Activated CD8-positive, alpha-beta T cell treated with anti-CD3 and anti-CD28 coated beads for 36 hours (primary cell): ENCODE measurements at regions not wholly inside any gene's neighbourhood (a gene's known extent, or its start where the extent isn't known, plus 50 kb on each side); places are given as distances from the start of the nearest gene placed in this dataset.

Experiments
- ATAC-seq: fragments of 200-7000 bp; cut with Tn5 transposase; one replicate; pipeline ENCODE4 v1.10.0; 2021; ENCODE audit warnings: mild to moderate bottlenecking, moderate library complexity
- CTCF ChIA-PET: fragments of 350-600 bp; sonication (Branson Sonifier 250); formaldehyde crosslinking; loops from one replicate; lab custom pipeline; 2021; ENCODE audit warnings: antibody characterized with exemption; lab: Charles Lee
- POLR2A ChIA-PET: fragments of 350-600 bp; sonication (Branson Sonifier 250); formaldehyde crosslinking; loops from one replicate; lab custom pipeline; 2021; ENCODE audit warnings: antibody characterized with exemption; lab: Charles Lee
- DNase-seq: peaks from one replicate; pipeline ENCODE4 v3.0.0-alpha.2; 2020
- H3K27ac Mint-ChIP-seq: one replicate; pipeline ENCODE4 v1.8.0; 2021; ENCODE audit warnings: mild to moderate bottlenecking, mixed read lengths
- H3K27me3 Mint-ChIP-seq: one replicate; pipeline ENCODE4 v1.8.0; 2021; ENCODE audit warnings: mixed read lengths
- H3K36me3 Mint-ChIP-seq: one replicate; pipeline ENCODE4 v1.8.0; 2021; ENCODE audit warnings: low read depth, mixed read lengths
- H3K4me1 Mint-ChIP-seq: one replicate; pipeline ENCODE4 v1.8.0; 2021; ENCODE audit warnings: low read depth, mixed read lengths
- H3K4me3 Mint-ChIP-seq: one replicate; pipeline ENCODE4 v1.8.0; 2021; ENCODE audit warnings: mild to moderate bottlenecking, moderate library complexity, mixed read lengths
- H3K9me3 Mint-ChIP-seq: one replicate; pipeline ENCODE4 v1.8.0; 2021; ENCODE audit warnings: mixed read lengths
- intact Hi-C: fragments of 100-400 bp; cut with micrococcal nuclease; formaldehyde crosslinking; loops from one replicate; pipeline ENCODE4 v1.10.0; 2022
- TF ChIP-seq, protein P1 (sequence below): fragments of 200-600 bp; IDR thresholded peaks from one replicate; pipeline ENCODE4 v1.8.0; 2022; ENCODE audit warnings: antibody characterized with exemption, mild to moderate bottlenecking

DNA sequence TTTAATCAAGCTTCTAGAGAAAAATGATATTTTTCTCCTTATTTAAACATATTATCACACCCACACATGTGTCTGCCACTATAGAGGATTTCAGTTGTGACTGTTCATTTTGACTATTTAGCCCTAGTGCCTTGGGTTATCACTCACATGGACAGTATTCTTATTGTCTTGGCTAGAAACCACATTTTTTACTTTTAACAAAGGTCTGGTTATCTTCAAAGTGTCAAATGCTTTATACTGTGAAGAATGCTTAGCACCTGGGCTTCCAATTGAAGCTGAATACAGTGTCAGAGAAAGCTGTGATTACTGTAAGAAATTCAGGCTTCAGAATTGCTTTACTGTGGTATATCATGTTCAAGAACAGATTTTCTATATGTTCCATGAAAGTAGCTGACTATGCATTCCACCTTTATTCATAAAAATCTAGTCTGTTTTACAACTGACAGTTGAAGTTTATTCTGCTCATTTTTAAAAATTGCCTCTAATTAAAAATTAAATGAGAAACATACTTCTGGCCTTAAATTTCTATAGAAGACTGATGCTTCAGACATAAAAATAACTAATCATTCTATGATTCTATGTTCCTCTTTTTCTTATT, 278.6 kb downstream of the SEMA3D start:
- no peaks in the 10 kb centered on the region for H3K36me3 Mint-ChIP-seq
- ATAC-seq (no peak), DNase-seq (no peak)
- H3K27ac Mint-ChIP-seq = no peak overlapping the region
- no peaks in the 10 kb centered on the region for H3K4me1 Mint-ChIP-seq
- ChIA-PET CTCF (no interaction called here), POLR2A (no interaction called here)
- TF ChIP-seq, protein P1, sequence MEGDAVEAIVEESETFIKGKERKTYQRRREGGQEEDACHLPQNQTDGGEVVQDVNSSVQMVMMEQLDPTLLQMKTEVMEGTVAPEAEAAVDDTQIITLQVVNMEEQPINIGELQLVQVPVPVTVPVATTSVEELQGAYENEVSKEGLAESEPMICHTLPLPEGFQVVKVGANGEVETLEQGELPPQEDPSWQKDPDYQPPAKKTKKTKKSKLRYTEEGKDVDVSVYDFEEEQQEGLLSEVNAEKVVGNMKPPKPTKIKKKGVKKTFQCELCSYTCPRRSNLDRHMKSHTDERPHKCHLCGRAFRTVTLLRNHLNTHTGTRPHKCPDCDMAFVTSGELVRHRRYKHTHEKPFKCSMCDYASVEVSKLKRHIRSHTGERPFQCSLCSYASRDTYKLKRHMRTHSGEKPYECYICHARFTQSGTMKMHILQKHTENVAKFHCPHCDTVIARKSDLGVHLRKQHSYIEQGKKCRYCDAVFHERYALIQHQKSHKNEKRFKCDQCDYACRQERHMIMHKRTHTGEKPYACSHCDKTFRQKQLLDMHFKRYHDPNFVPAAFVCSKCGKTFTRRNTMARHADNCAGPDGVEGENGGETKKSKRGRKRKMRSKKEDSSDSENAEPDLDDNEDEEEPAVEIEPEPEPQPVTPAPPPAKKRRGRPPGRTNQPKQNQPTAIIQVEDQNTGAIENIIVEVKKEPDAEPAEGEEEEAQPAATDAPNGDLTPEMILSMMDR = no peak
- H3K4me3 Mint-ChIP-seq = no peak overlapping the region
- no peaks in the 10 kb centered on the region for H3K27me3 Mint-ChIP-seq
- no peaks in the 10 kb centered on the region for H3K9me3 Mint-ChIP-seq
- intact Hi-C loops = no loop called here

DNA sequence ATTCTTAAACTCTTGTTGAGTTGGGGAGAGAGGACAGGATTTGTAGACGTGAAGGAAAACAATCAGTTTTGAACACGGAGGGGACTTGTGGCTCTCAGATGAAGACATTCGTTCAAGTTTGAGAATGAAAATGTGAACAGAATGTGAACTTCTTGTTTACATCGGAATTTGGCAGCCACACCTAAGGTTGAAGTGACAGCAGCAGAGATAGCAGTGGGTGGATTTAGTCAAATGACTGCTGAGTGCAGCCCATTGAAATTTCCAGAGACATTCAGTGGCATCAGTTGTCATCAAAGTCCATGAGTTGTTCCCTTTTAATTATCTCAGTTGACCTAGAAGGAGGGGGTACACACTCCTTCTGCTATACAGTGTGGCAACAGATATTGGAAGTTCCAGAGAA, 280.0 kb downstream of the SEMA3D start:
- DNase-seq (no peak), ATAC-seq (no peak)
- intact Hi-C loops = no loop called here
- Mint-ChIP-seq H3K36me3 (no peaks in the 10 kb centered on the region), H3K4me1 (no peaks in the 10 kb centered on the region), H3K4me3 (no peak overlapping the region), H3K9me3 (no peaks in the 10 kb centered on the region), H3K27ac (no peak overlapping the region), H3K27me3 (no peaks in the 10 kb centered on the region)
- ChIA-PET CTCF (no interaction called here), POLR2A (no interaction called here)
- TF ChIP-seq, protein P1 = no peak

DNA sequence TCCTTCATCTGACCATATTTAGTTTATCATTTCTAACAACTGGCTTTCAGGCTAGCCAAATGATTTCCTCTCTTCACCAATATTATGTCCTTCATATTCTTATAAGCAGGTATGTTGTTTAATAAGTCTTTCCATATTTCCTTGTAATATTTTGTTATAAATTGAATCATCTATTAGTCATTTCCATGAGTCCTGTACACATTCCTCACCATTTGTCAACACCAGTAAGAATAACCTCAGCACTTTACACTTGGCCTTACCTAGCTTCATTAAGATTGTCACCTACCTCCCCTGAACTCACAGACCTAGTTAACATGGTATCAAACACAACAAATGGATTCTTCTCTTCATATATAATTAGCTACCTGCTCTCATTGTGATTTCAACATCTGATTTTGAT, 282.3 kb downstream of the SEMA3D start:
- Mint-ChIP-seq H3K4me1 (no peaks in the 10 kb centered on the region), H3K27ac (no peak overlapping the region), H3K36me3 (no peaks in the 10 kb centered on the region), H3K9me3 (no peaks in the 10 kb centered on the region), H3K27me3 (no peaks in the 10 kb centered on the region), H3K4me3 (no peak overlapping the region)
- DNase-seq (no peak), ATAC-seq (no peak)
- intact Hi-C loops = no loop called here
- POLR2A ChIA-PET = no interaction called here
- TF ChIP-seq, protein P1 = no peak
- CTCF ChIA-PET = no interaction called here

DNA sequence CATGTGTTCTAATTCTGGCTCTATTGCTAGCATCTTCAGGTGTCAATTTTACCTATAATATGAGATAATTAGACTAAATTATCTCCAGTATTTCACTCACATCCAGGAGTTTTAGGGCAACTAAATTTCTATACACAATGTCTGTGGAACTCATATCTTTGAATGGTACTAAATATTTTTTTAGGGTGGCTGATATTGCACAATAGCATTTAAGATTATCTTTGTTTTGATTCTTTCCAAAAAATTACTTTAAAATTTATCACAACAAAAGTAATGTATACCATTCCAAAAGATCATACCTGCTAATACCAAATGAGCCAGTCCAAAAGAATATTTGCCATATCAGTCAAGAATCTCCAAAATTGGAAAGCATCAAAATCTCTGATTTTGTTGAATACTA, 285.5 kb downstream of the SEMA3D start:
- Mint-ChIP-seq H3K4me1 (no peaks in the 10 kb centered on the region), H3K27ac (no peak overlapping the region), H3K36me3 (no peaks in the 10 kb centered on the region), H3K27me3 (no peaks in the 10 kb centered on the region), H3K9me3 (no peaks in the 10 kb centered on the region), H3K4me3 (no peak overlapping the region)
- no peak for ATAC-seq
- intact Hi-C loops = no loop called here
- TF ChIP-seq, protein P1 = no peak
- DNase-seq = no peak
- POLR2A ChIA-PET = no interaction called here
- CTCF ChIA-PET = no interaction called here

DNA sequence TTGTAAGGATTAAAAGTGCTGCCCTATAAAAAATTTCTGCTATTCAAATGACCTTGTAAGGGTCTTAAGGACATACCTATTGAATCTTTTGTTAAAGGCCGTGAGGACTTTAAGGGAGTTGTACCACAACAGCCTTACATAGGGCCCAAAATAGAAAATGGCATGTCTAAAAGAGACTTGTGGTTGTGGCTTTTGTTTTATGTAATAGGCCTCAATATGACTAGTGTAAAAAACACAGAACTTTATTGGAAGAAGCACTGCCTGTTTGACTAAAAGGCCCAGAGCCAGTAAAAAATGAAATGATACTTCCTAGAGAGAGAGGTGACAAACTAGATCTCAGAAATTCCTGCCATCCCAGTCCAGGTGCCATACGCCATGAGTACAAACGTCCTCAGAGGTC, 286.6 kb downstream of the SEMA3D start:
- POLR2A ChIA-PET = no interaction called here
- intact Hi-C loops = no loop called here
- DNase-seq (no peak), ATAC-seq (no peak)
- Mint-ChIP-seq H3K4me3 (no peak overlapping the region), H3K4me1 (no peaks in the 10 kb centered on the region), H3K9me3 (no peaks in the 10 kb centered on the region), H3K27me3 (no peaks in the 10 kb centered on the region), H3K27ac (no peak overlapping the region), H3K36me3 (no peaks in the 10 kb centered on the region)
- CTCF ChIA-PET = no interaction called here
- TF ChIP-seq, protein P1 = no peak
